IPS-NIHi11 (cell line): ENCODE measurements at regions not wholly inside any gene's neighbourhood (a gene's known extent, or its start where the extent isn't known, plus 50 kb on each side); places are given as distances from the start of the nearest gene placed in this dataset.

Experiments used
- DNase-seq: peaks from one replicate; pipeline ENCODE4 v3.0.0; 2012; ENCODE audit warnings: mixed read lengths, low spot score

DNA sequence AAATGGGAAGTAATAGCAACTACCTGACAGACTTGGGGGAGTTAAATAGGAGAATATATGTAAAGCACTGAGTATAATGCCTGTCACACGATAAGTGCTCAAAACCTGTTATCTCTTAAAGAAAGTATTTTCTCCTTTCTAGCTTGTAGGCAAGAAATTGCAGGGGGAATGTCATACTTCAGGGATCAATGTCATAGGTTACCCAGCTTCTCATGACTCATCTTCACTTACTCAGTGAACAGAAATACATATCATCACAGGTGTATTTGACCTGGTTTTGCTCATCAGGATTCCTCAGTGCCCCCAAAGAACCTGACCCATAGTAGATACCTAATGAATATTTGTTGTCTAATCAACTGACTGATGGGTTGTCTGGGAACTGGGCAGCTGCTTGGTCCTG, 285.0 kb upstream of the ATP2B1 start:
- no peak for DNase-seq

DNA sequence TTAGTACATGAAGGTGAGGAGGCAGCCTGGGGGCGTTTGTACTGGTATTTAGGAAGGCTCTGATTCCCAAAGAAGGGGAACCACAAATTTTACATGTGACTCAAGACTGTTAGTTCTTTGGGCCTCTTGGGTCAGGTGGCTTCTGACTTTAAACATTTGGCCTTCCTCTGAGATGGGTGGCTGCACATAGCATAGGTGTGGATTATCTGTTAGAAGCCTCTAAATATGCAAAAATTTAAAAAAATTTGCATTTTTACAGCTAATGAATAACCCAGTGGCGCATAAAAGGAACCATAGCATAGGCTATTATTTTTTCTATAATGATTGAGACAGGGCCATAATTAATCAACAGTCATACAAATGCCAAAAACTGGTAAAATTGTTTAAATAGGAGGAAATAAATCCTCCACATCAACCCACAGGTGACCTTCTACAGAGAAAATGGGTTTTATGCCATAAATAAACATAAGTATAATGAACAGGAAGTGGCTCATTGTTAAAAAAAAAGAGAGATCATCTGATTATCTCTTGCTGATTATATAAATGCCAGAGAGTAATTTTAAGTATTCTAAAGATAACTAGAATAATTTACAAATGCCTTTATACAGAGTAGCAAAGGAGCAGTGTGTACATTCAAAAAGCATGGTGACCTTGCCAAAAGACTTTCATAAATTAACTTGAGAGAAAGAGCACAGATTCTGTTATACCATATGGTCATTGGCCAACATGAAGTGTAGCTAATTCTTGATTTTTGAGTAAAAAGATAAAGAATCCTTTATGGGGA, 284.2 kb upstream of the ATP2B1 start:
- no peak for DNase-seq

DNA sequence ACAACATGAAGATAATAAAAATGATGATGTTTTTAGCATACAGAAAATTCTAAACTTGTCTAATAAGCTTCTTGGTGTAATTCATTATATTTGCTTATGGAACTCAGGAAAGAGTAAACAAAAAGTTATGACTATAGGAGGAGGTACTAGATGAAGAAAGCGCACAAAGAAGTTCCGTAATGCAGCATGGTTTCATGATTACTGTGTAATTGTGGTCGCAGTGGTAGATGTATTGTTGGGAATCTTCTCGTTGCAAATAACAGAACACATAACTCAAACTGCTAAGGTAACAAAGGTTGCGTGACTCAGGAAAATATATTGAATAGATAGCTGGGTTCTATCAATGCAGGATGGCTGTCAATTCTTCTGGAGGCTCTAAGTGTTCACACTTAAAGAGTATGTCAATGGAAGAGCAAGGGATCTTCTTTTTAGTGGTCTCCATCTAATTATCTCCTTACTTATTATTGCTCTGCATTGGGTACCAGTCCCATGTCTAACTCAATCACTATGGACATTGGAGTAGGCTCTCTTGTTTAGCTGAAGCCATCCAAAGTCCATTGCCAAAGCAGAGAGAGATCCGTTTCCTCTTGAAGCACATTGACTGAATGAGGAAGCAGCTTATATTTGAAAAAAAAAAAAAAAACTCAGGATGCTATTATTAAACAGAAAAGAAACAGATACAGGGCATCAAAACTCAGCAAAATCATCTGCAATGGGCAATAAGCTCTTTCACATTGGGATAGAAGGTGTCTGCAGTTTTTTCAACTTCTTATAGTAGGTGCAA, 283.4 kb upstream of the ATP2B1 start:
- no peak for DNase-seq

DNA sequence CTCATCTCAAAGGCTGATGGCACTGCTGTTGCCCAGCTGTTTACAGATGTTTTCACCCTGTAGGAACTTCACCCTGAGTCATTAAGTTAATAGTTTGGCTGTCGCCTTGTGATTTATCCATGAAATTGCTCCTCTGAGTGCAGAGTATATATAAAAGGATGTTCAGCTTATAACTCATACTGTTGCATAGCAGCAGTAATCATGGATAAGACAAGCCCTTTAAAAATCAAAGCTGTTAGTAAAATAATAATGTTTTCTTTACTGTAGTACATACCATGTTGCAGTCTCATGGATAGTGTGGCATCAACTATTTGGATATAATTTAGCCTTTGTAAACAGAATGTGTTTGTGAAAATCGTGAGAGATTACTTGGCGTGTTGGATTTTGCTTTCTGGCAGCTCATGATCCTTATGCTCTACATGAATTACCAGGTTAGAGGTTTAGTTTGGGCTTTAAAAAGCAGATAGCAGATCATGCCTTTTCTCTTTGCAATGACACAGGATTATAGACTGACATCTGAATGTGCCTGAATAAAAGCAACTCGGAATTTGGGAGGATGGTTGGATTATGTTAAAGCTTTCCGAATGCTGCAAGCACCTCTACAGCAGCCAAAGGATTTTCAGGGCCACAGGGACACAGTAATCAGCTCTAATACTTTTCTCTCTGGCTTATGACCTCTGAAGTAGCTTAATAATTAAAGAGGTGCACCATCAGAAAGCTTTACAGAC, 279.7 kb upstream of the ATP2B1 start:
- no peak for DNase-seq

DNA sequence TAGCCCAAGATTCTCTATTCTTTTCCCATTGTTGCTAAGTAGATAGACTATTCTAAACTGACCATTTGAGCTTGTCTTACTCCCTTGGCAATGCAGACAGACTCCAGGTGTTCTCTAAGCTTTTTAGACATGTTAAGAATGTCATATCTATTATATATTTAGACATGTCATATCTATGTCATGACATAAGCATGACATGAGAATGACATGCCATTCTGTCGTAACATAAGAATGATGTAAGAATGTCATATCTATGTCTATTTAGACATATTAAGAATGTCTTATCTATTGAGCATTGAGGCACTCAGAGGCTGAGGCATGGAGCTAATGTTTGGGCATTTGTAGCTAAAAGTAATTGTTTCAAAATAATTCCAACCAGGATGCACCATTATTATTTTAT, 277.3 kb upstream of the ATP2B1 start:
- no peak for DNase-seq

DNA sequence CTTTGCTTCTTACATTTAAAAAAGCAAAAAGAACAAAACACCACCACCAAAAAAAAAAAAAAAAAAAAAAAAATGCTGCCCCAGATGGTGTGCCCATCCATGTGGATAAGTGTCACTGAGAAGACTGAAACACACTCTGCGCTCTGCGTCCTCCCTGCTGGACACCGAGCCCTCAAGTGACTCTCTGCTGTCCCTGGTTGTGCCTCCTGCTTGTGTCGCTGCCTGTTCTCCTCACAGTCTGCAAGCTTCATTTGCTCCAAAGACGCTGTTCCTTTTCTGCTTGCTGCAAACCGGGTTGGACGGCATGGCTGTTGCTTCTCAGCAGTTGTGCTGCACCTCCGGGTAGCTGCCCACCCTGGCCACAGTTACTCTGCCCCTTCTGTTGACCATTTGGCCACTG, 276.2 kb upstream of the ATP2B1 start:
- no peak for DNase-seq

DNA sequence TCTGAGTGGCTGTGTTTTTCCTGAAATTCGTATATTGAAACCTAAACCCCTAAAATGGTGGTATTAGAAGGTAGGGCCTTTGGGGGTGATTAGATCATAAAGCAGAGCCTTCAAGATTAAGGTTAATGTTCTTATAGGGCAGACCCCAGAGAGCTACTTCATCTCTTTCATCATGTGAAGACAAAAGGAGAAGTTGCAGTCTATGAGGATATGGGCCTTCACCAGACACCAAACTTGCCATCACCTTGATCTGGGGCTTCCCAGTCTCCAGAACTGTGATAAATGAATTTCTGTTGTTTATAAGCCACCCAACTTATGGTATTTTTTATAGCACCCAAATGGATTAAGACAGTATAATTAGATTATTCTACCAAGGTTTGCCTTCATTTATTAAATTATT, 275.0 kb upstream of the ATP2B1 start:
- no peak for DNase-seq

DNA sequence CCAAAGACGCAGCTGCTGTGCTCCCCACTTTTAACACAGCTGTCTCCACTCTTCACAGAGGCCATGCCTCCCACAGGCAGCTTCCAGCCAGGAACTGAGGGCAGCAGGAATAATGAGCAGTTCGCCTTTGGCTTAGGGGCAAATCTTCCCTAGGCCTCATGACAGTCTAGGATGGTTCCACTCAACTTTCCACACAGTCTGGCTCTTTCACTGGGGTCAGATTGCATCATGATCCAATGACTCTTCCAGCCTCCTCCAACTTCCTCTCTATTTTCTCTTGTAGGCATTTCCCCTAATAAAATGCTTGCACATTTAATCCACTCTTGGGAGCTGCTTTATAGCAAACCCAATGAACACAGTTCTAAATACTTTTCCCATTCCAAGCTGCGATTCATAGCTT, 271.6 kb upstream of the ATP2B1 start:
- no peak for DNase-seq

DNA sequence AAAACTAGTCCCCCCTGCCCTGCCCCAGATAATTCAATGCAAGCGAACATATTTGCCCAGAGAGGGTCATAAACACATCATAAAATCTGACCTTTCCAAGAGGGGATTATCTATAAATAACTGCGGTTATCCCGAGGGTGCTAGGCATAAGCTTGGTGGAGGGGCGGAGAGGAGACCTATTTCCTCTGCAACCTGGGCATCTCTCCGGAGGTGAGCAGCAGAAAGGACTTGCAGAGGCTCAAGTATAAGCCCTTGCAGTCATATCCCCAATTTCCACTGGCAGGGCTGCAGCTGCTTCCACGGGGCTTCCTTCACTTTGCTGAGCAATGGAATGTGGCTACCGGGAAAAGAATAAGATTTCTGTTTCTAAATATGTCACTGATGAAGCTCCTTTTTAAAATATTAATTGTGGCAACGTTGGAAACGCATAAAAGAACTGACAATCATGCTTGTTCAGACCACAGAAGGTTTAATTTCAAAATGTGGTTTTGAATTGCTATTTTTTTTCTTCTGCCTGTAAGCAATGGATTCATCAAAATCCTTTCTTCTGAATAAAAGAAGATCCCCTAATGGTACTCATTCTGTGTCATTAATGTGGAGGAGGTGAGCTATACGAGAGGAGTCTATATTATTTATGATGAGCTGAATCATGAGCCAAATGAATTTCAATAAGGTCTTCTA, 268.9 kb upstream of the ATP2B1 start:
- no peak for DNase-seq

DNA sequence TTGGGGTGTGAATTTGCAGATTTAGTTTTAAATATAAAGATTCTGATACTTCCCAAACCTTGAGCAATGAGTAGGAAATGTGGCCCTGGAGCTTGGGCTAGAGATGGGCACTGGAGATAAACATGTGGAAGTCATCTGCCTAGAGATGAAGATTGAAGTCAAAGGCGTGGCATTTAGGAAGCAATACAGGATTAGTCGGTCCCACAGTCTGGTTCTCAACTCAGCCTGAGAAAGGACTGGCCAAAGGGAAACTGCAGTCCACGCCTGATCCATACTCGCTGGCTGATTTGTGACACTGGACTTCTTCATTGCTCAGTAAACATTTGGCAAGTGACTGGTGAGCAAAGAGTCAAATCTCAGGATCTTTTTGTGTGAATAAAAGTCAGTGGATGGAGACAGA, 268.2 kb upstream of the ATP2B1 start:
- DNase-seq = no peak

DNA sequence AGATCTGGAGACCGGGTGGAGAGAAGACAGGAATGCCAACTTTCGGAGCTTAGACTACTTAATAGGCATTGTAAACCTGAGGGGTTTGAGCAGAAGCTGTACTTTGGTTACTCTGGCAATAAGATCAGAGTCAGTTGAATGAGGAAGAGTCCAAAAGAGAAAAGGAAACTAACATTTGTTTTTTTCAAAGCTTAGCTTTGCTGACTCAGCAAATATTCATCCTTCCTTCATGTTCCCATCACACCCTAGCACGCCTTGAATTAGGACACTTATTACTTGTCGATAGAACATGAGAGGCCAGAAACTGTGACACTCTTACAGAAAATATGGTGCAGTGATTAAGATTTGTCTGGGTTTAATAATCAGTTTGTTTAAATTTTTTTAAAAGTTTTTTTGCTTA, 266.9 kb upstream of the ATP2B1 start:
- no peak for DNase-seq

DNA sequence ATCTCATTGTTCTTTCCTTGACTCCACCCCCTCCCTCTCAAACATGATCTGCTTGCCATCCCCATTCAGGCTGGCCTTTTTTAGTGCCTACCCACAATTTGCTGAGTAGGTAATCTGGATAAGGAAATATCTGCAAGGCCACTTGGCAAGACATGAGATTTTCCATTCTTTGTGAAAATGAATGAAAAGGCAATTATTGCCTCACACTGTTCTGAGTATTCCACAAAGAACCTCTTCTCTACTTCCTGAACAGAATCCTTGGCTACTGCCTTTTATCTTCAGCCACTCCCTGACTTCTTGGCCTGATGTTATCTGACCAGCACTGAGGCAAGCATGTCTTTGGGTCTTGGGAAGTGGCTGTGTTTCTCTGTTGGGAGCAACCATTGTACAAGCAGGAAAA, 263.2 kb upstream of the ATP2B1 start:
- no peak for DNase-seq

DNA sequence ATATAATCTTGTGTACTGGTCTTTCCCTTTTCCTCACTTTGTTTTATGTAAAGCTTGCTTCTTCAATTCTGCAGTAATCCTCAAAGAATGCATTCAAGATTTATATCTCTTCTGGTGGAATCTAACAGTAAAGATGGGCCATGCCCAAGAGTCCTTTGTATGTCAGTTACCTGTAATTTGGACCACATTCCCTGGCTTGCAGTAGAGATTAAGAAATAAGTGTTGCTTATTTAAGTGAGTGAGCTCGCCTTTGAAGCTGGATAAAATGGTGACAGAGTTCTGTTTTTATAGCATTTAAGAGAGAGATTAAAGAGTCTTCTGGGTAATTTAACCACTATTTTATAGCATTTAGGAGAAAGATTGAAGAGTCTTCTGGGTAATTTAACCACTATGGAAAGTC, 262.1 kb upstream of the ATP2B1 start:
- DNase-seq = no peak

DNA sequence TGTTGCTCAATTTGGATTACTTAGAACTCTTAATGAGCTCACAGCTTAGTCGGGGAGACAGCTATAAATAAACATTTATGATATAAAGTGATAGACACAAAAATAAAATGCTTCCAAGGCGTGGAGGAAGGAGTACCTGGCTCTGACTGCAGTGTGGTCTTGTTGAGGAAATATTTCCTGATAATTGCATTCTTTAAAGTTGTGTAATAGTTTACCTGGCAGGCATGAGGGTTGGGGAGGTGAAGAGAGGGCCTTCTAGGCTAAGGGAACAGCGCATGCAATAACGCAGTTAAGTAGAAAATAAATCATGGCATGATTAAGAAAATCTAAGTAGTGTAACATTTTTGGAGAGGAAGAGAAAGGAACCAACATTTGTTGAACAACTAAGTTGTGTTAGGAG, 260.5 kb upstream of the ATP2B1 start:
- no peak for DNase-seq

DNA sequence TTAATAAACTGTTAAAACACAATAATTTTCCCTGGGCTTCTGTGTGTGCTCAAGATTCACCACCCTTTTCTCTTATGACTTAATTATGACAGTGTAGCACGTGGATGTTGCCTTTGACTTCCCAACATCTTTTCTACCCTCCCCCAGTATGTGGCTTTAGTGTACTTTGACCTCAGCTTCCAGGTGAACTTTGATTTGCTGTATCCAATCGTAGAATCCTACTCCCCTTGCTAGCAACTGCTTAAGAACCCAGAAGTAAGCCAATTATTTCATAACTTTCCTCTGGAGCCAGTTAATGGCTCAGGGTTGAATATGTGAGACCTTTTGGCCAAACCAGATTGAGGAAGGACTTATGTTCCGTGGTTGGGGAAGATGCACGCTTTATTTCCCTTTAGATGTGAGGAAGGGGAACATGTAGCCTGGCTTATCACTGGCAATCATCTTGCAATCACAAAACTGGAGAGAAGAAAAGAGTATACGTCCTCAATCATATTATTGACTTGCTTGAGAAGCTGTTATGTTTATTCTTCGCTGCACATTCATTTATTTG, 259.6 kb upstream of the ATP2B1 start:
- no peak for DNase-seq

DNA sequence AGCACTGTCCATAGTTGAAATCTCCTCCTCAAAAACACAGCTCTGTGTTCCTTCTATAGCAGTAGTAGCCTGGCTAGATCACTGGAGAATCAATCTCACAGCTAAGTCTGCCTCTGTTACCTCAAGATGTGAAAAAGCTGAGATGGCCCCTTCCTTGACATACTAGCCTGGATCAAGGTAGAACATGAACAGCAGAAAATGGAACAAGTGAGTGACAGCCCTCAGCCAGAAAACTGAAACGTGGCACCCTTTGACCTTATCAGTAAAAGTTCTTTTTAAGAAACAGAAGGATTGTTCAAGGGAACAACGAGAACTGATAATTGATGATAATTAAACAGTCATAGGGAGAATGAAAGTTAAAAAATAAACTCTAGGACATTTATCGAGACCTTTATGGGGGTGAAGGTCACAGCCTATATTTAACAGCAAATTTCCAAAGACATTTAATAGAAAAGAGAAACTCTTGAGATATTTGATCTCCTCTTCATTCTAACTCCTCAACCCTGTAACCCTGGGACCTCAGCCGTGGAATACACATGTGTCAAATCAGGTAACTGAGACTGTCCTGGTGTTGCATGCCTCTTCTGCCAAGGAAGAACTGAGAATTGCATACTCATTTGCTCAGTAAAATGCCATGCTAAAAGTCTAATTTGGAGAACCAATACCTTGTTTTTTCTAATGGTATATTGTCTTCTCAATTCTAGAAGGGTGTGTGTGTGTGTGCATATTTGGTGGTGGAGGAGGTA, 258.0 kb upstream of the ATP2B1 start:
- no peak for DNase-seq

DNA sequence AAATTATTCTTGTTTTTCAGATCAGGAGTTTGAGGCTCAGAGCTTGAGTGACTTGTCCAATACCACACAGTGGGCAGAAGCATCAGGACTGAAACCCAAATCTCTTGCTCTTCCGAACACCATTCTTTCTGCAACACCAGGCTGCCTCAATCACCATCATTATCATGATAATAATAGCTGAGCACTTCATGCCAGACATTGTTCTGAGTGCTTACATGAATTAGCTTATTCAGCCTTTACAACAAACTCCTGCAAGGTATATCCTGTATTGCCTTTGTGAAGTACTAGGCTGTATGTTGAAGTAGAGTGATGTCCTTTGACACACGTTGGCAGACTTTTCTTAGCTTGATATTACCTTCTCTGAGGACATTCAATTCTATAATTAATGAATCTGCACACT, 257.4 kb upstream of the ATP2B1 start:
- no peak for DNase-seq

DNA sequence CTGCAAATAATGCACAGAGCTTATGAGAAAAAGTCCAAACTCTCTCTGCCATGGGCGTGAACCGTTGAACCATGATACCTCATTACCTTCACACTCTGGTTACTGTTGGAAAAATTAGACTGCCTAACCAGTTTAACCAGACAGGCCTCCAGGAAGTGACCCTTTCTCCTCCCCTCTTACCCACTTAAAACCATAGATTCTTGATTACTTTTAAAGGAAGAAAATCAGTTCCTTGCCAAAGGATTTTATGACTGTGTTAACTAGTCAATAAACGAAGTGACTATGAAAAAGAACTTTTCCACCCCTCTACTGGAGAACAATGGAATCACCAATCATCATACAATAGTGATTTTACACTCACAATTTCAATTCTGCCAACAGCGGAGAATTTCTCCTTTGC, 254.0 kb upstream of the ATP2B1 start:
- DNase-seq = no peak

DNA sequence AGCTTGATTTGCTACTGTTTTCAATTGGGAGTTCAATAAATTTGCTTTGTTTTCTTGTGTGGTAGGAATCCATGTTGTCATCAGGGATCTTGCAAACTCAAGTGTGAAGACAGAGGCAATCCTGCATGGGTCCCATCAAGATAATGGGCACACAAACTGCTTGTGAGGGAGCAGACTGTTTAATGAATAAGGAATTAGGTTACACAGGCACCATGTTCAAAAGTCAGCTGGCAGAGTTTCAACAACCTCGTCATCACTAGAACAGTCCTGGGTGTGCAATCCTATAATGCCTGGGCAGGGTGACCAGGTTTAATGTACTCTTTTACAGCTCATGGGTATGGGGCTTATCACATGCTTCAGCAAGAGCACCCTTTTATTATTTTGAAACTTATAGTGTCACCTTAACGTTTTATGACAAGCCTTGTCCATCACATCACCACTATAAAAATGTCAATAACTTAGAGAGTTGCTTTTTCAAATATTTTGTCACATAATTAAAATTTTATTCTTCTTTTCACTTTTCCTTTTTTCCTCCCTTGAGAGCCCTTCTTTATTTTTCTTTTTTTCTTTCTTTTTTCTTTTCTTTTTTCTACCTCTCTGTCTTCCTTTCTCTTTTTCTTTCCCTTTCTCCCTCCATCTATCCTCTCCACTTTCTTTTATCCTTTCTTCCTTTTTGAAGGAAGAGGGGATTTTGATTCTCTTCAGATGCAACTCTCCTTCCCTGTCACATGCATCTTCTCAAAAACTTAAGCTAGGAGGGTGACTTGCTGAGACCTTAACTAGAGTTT, 252.2 kb upstream of the ATP2B1 start:
- no peak for DNase-seq

DNA sequence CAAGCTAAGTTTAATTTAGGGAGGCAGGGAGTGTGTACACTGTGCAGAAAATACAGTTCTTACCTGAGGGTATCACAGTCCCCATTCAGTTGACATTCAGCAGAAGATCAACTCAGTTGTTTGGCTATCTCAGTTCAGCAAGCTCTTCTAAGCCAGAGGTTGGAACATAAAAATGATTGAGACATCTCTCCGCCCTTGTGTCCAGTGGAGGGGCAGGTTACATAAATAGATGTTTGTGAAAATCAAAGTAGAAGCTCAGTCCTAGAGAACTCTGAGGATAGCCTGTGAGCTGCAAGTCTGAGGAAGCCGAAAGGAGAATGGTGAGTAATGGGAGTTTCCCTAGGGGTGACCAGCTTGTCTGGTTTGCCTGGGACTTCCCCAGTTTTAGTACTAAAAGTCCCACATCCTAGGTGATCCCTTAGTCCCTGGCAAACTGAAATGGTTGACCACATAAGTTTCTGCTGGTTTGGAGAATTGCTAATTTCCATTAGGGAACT, 251.4 kb upstream of the ATP2B1 start:
- no peak for DNase-seq
